ENCODE measurements at regions not wholly inside any gene's neighbourhood (a gene's known extent, or its start where the extent isn't known, plus 50 kb on each side); places are given as distances from the start of the nearest gene placed in this dataset.

DNA sequence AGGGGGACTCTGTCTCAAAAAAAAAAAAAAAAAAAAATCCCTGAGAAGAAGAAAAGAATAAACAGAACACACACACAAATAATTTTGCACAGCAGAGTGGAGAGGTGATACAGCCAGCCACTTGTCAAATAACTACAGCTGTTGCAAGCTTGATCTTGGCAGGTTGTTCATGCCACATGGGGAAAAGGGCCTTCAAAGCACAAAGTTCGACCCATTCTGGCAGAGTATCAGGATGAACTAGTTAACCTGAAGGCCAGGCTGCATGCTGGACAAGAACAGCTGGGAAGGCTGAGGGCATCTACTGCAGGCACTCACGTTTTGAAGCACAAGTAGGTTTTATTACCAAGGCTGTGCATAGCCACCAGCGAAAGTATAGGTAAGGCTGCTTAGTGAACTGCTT lies 104.1 kb downstream of the KCTD15 start:
- TF ChIP-seq, protein P1, sequence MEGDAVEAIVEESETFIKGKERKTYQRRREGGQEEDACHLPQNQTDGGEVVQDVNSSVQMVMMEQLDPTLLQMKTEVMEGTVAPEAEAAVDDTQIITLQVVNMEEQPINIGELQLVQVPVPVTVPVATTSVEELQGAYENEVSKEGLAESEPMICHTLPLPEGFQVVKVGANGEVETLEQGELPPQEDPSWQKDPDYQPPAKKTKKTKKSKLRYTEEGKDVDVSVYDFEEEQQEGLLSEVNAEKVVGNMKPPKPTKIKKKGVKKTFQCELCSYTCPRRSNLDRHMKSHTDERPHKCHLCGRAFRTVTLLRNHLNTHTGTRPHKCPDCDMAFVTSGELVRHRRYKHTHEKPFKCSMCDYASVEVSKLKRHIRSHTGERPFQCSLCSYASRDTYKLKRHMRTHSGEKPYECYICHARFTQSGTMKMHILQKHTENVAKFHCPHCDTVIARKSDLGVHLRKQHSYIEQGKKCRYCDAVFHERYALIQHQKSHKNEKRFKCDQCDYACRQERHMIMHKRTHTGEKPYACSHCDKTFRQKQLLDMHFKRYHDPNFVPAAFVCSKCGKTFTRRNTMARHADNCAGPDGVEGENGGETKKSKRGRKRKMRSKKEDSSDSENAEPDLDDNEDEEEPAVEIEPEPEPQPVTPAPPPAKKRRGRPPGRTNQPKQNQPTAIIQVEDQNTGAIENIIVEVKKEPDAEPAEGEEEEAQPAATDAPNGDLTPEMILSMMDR (IDR thresholded peaks at IDR 0.05; ENCODE audit: low read depth, low read length), result no peak
- no peak for DNase-seq (ENCODE audit: extremely low read depth, low read depth)

DNA sequence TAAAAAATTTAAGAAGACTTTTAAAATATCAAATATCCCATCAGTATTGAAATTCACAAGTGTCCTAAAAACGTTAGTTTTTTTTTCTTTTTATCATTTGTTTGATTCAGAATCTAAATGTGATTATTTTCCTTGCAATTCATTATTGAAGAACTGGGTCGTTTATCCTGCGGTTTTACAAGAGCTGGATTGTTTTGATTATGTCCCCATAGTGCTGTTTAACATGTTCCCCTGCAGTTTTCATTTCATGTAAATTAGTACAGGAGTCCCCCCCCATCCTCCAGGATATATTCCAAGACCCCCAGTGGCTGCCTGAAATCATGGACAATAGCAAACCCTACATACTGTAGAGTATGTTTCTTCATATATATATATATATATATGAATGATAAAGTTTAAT lies 105.7 kb downstream of the KCTD15 start:
- no peak for DNase-seq (ENCODE audit: extremely low read depth, low read depth)
- TF ChIP-seq, protein P1 (IDR thresholded peaks at IDR 0.05; ENCODE audit: low read depth, low read length), result no peak

DNA sequence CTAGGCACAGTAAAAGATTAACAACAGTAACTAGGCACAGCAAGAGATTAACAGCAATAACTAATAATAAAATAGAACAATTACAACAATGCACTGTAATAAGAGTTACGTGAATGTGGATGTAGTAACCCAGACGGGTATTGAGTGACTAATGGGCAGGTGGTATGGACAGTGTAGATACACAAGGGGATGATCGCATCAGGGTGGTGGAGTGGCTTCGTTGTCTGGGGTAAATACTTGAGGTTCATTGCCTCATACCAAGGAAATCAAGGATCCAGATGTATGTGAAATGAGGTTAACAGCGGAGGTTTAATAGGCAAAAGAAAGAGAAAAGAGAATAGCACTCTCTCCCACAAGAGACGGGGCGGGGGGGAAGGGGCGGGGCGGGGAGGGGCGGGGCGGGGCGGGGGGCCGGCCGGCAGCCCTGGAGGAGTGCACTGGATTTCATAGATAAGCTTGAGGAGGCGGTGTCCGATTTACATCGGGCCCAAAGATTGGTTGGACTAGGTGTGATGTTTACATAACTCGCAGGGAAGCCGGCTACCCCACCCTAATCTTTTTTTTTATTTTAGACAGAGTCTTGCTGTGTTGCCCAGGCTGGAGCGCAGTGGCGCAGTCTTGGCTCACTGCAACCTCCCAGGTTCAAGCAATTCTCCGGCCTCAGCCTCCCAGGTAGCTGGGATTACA lies 106.3 kb downstream of the KCTD15 start:
- no peak for DNase-seq (ENCODE audit: extremely low read depth, low read depth)
- TF ChIP-seq, protein P1 (IDR thresholded peaks at IDR 0.05; ENCODE audit: low read depth, low read length), result no peak

DNA sequence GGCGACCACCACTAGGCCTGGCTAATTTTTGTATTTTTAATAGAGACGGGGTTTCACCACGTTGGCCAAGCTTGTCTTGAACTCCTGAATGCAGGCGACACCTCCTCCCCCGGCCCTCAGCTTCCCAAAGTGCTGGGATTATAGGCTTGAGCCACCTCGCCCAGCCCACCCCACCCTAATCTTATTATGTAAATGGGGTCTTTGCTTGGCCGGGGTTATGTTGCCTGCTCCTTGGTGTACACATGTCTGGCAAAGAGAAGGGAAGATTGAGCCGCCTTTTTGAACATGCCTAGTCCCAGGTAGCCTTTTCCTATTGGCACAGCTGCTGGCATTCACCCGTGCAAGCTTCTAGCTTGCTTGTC lies 106.8 kb downstream of the KCTD15 start:
- TF ChIP-seq, protein P1 (IDR thresholded peaks at IDR 0.05; ENCODE audit: low read depth, low read length), result no peak
- DNase-seq (ENCODE audit: extremely low read depth, low read depth), result no peak

DNA sequence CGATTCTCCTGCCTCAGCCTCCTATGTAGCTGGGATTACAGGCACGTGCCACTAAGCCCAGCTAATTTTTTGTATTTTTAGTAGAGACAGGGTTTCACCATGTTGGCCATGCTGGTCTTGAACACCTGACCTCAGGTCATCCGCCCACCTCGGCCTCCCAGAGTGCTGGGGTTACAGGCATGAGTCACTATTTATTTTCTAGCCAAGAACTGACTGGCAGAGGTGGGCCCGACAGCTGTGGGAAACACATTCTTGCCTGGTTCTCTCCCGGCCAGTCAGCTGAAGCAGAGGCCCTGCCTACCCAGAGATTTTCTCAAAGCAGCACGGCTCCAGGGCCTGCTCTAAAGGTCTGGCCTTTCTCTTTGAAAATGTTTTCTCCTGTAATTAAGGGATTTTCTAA lies 108.0 kb downstream of the KCTD15 start:
- no peak for DNase-seq (ENCODE audit: extremely low read depth, low read depth)
- TF ChIP-seq, protein P1 (IDR thresholded peaks at IDR 0.05; ENCODE audit: low read depth, low read length), result no peak

DNA sequence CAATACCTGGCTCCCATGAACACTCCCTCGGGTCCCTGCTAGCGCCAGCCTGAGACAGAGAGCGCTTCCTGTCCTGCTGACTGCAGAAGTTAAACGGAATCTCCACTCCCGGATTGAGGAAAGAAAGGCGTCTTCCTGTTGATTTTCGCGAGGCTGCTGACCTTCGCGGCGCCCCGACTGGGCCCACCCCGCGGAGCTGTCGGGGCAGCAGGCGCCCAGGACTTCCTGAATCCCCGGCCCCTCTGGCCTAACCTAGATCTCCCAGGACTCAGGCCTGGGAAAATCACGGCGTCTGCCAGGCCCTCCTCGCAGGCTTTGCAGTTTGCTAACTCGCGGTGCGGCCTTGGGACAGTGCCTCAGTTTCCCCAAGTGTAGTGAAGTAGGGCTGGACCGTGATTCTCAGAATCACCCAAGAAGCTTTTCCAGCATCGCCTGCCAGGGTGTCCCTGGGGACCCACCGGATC lies 108.8 kb downstream of the KCTD15 start:
- TF ChIP-seq, protein P1 (IDR thresholded peaks at IDR 0.05; ENCODE audit: low read depth, low read length), result no peak
- no peak for DNase-seq (ENCODE audit: extremely low read depth, low read depth)

DNA sequence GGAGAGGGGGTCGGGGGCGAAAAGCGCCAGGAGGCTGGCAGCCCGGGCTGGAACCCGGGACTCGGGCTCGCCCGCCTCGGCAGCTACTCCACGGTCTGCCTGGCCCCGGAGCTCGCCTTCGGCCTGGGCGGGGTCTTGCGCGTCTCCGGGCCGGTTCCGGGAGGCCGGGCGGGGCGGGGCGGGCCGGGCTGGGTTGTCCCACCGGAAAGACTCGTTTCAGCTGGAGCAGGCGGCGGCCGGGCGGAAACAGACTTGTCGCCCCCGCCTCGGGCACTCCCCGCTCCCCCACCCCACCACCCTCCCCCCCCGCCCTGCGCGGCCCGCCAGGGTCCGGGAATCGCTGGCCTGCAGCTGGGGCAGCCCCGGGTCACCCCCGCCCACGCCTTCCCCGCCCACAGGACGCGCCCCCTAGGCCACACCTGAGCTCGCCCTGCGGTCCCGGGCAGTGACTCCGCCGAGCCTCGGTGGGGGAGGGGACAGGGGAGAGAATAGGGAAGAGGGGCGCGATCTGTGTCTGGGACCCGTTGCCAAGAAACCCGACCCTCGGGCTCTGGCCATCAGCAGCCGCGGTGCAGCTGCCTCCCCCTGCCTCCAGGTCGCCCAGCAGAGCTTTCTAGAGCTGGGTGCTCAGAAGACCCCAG lies 109.4 kb downstream of the KCTD15 start:
- no peak for DNase-seq (ENCODE audit: extremely low read depth, low read depth)

More for the DNA sequence above, 109.4 kb downstream of the KCTD15 start:
- TF ChIP-seq, protein P1 (IDR thresholded peaks at IDR 0.05; ENCODE audit: low read depth, low read length), result no peak

Data from AG09319 (cell line).